Activated CD8-positive, alpha-beta memory T cell treated with anti-CD3 and anti-CD28 coated beads for 24 hours (primary cell): ENCODE measurements at regions not wholly inside any gene's neighbourhood (a gene's known extent, or its start where the extent isn't known, plus 50 kb on each side); places are given as distances from the start of the nearest gene placed in this dataset.

Experiments
- DNase-seq: peaks from one replicate; pipeline ENCODE4 v3.0.0-alpha.2; 2020

- DNase-seq = peak; percentile 28
These were observed 65.6 kb upstream of the IGFBP3 start for GRCh38 chr7:45986355-45987298.

- peak; percentile 30 for DNase-seq
These were observed 64.8 kb upstream of the IGFBP3 start for GRCh38 chr7:45985902-45986301.

- peak; percentile 24 for DNase-seq
These were observed 63.6 kb upstream of the IGFBP3 start for GRCh38 chr7:45984386-45985295.

GRCh38 chr7:45983720-45984255, 62.7 kb upstream of the IGFBP3 start:
- peak; percentile 1 for DNase-seq

DNA sequence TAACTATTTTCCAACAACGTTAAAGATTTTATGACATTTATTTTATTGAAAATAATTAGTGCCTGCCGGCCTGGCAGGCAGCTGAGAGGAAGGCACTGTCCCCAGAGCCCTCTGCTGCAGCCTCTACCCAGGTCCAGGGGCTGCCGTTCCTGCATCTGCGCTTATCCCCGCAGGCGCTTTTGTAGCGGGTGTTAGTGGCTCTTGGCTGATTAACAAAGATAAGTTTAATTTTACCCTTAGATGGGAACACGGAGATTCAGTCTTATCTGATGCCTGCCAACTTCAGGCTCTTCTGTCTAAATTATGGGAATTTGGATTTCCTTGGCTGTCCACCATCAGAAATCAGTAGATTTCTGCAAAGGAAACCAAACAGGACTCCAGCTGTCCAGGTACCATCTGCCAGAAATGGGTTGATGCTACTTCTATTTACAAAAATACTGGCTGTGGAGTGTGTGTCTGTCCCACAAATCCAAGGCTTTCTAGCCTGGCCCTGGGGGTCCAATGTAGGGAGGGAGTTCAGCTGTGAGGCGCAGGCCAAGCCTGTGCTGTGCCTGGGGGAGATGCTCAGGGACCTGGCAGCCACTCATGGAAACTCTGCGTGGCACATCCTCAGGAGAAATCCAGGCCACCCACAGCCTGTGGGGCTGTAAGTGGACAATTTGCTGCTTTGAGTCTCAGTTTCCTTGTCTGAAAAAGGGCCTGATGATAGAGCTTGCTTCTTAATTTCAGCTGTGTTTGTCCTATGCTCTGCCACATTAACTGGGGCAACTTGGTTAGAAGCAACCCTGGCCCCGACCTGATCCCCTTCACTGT, 62.0 kb upstream of the IGFBP3 start:
- DNase-seq = peak; percentile 15

DNA sequence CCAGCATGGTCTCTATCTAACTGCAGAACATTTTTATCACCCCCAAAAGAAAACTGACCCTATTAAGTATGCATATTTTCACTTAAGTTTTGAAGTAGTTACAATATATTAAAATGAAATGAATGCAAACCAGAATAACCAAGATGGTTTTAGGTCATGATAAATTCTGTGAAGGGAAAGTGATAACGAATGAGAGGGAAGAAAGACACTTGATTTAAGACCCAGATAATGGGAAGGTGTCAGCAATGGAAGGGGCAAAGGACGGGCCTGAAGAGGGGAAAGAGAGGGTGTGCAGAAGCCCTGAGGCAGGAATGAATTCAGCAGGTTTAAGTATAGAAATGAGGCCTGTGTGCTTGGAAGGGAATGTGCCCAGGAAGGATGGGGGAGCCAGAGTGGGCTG, 61.1 kb upstream of the IGFBP3 start:
- DNase-seq = no peak

- DNase-seq = peak; percentile 17
These were observed 59.9 kb upstream of the IGFBP3 start for GRCh38 chr7:45980973-45981372.

GRCh38 chr7:45980181-45980905, 59.3 kb upstream of the IGFBP3 start:
- peak; percentile 26 for DNase-seq

GRCh38 chr7:45979275-45980180, 58.5 kb upstream of the IGFBP3 start:
- DNase-seq = peak; percentile 11

GRCh38 chr7:45978731-45979211, 57.7 kb upstream of the IGFBP3 start:
- peak; percentile 41 for DNase-seq

DNA sequence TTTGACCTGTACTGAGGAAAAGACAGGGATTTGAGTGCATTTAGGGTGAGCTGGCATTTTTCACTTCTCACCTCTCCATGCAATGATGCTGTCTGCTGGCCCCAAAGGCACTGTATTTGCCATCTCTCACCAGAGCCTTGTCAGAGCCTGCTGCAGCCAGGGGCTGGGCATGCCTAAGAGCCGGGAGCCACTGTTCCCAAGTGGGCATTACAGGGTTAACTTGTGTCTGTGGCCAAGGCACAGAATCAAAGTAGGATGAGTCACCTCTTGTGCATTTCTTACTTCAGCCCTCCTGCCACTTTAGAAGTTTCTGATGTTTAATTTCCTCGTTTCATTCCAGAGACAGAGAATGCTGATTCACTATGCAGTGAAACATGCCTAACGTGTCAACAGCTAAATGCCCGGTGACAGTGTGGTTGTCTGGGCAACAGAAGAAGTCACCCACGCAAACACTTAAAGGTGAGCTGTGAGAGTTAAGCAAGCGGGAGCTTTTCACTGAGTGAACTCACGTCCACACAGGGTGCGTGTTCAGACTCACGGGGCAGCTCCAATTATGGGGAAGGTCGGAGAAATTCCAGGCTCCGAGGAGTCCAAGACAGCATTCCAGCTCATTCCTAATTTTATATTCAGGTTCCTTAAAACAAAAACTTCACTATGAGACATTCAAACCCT, 57.1 kb upstream of the IGFBP3 start:
- peak; percentile 48 for DNase-seq

- no peak for DNase-seq
These were observed 56.2 kb upstream of the IGFBP3 start for GRCh38 chr7:45977256-45977780.

- peak; percentile 4 for DNase-seq
These were observed 55.4 kb upstream of the IGFBP3 start for GRCh38 chr7:45976485-45976856.

GRCh38 chr7:45975847-45976484, 54.9 kb upstream of the IGFBP3 start:
- DNase-seq = peak; percentile 43

DNA sequence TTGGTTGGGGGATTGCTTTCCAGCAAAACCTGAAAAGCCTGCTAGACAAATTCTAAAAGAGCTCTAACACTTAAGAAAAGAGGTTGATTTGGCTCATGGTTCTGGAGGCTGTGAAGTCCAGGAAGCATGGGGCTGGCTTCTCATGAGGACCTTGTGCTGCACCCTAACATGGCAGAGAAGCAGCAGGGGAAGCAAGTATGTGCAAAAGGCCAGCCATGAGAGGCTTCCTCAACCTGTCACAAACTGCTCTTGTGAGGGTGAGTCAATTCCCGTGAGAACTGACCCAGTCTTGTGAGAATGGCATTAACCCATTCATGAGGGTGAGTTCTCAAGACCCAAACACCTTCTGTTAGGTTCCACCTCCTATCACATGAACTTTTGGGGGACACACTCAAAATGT, 54.3 kb upstream of the IGFBP3 start:
- peak; percentile 28 for DNase-seq

- DNase-seq = peak; percentile 17
These were observed 53.7 kb upstream of the IGFBP3 start for GRCh38 chr7:45974540-45975360.

GRCh38 chr7:45973725-45974532, 52.9 kb upstream of the IGFBP3 start:
- DNase-seq = peak; percentile 37
